ENCODE measurements at regions not wholly inside any gene's neighbourhood (a gene's known extent, or its start where the extent isn't known, plus 50 kb on each side); places are given as distances from the start of the nearest gene placed in this dataset.

DNA sequence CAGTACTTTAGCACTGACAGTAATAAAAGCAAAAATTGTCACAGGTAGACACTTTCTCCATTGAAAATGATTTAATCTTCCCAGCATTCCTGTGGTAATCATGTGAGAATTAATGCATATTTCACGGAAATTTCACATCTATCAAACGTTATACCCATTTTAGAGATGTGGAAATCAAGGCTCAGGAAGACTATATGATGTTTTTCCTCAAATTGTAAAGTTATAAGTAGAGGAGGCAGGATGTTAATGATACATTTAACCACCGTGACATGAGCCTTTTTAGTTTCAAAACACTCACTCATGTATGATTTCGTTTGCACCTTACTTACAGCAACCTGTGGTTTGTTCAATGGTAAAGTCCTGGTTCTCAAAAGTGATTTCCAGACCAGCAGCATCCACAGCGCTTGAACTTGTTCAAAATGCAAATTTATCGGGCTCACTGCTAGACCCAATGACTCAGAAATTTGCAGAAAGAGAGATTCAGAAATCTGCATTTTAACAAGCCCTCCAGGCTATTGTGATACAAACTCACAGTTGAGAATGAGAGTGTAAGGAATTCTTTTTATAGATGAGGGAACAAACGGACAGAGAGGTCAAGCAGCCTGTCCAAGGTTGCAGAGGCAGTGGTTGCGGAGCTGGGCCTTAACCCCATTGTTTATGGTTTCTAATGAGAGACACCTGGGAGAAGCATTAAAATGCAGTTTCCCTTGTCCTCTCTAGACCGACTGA lies 654.8 kb upstream of the TBX3 start:
- TF ChIP-seq GATA3 (IDR thresholded peaks at IDR 0.05; ENCODE audit: low read depth, low read length), result no peak
- TF ChIP-seq GATA2 (IDR thresholded peaks at IDR 0.05; ENCODE audit: low read depth, low read length), result no peak

- TF ChIP-seq GATA2 (IDR thresholded peaks at IDR 0.05; ENCODE audit: low read depth, low read length), result no peak
- TF ChIP-seq GATA3 (IDR thresholded peaks at IDR 0.05; ENCODE audit: low read depth, low read length), result no peak
Observed at GRCh38 chr12:115337693-115338543, 653.9 kb upstream of the TBX3 start.

DNA sequence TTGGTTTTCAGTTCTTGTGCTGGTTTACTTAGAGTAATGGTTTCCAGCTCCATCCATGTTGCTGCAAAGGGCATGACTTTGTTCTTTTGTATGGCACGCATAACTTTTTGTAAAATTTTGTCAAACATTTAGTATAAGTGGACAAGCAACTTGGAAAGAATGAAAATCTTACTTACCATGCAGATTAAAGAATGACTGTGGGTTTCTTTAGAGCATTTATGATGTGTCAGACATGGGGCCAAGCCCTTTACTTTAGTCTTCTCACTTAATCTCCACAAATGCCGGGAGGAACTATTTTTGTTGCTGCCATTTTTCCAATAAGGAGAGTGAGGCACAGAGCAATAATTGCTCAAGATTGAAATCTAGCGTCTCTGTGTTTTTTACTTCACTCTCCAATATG lies 652.5 kb upstream of the TBX3 start:
- TF ChIP-seq GATA3 (IDR thresholded peaks at IDR 0.05; ENCODE audit: low read depth, low read length) (no peak), GATA2 (IDR thresholded peaks at IDR 0.05; ENCODE audit: low read depth, low read length) (no peak)

- no peak for TF ChIP-seq GATA3 (IDR thresholded peaks at IDR 0.05; ENCODE audit: low read depth, low read length)
- no peak for TF ChIP-seq GATA2 (IDR thresholded peaks at IDR 0.05; ENCODE audit: low read depth, low read length)
Observed at GRCh38 chr12:115335594-115335993, 651.6 kb upstream of the TBX3 start.

DNA sequence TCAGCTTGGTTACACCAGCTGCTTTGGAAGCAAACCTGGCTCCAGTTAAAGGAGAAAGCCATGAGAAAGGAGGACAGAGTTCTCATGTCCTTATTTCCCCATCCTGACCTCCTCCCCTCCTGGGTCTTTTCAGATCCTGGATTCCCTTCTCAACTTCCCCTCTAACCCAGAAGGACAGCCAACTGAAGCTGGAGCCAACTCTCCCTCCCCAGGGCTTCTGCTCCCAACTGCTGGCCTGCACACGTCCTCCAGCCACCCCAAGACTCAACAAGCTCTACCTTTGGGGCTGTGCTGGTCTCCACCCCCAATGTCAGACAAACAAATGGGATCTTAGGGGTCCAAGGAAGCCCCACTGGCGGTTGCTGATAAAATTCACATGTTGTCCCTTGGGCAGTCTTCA lies 651.1 kb upstream of the TBX3 start:
- no peak for TF ChIP-seq GATA2 (IDR thresholded peaks at IDR 0.05; ENCODE audit: low read depth, low read length)
- TF ChIP-seq GATA3 (IDR thresholded peaks at IDR 0.05; ENCODE audit: low read depth, low read length), result no peak

DNA sequence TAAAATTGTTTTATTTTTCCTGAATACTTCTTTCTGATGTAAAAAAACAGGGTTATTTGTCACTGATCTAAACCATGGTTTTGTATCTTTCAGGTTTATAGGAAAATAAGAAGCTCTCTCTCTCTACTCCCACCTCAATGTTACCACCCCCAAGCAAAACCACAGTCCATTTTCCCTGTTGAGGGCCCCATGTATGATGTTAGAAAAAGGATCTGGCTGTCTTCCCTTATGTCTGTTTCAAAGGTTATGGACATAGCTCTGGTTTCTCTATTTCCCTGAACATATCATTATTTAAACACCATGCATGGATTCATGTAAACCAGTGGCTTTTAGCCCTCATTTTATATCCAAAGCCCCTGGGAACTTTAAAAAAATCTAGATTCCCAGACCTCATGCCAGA lies 649.0 kb upstream of the TBX3 start:
- no peak for TF ChIP-seq GATA2 (IDR thresholded peaks at IDR 0.05; ENCODE audit: low read depth, low read length)
- TF ChIP-seq GATA3 (IDR thresholded peaks at IDR 0.05; ENCODE audit: low read depth, low read length), result no peak

GRCh38 chr12:115325858-115326257 lies 641.9 kb upstream of the TBX3 start:
- TF ChIP-seq GATA2 (IDR thresholded peaks at IDR 0.05; ENCODE audit: low read depth, low read length) (no peak), GATA3 (IDR thresholded peaks at IDR 0.05; ENCODE audit: low read depth, low read length) (no peak)

GRCh38 chr12:115324949-115325593 lies 641.1 kb upstream of the TBX3 start:
- no peak for TF ChIP-seq GATA2 (IDR thresholded peaks at IDR 0.05; ENCODE audit: low read depth, low read length)
- TF ChIP-seq GATA3 (IDR thresholded peaks at IDR 0.05; ENCODE audit: low read depth, low read length), result no peak

DNA sequence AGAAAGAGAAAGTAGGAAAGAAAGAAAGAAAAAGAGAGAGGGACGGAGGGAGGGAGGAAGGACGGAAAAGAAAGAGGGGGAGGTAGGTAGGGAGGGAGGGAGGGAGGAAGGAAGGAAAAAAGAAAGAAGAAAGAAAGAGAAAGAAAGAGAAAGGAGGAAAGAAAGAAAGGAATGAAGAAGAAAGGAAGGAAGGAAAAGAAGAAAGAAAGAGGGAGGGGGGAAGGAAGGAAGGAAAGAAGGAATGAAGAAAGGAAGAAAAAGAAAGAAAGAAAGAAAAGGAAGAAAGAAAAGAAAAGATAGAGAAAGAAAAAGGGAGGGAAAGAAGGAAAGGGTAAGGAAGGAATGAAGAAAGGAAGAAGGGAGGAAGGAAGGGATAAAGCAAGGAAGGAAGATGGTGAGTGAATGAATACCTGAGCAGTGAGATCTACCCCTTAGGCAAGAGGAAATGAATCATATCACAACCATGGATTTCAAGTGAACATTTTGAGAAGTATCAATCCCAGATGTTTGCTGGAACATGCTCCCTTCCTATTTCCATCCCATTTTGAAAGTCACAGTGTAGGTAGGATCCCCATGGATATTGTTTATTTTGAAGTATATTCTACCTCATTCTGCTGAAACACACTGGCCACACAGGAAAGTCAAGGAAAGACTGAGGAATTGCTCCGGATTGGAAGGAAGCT lies 639.4 kb upstream of the TBX3 start:
- TF ChIP-seq GATA2 (IDR thresholded peaks at IDR 0.05; ENCODE audit: low read depth, low read length) (no peak), GATA3 (IDR thresholded peaks at IDR 0.05; ENCODE audit: low read depth, low read length) (no peak)

GRCh38 chr12:115322275-115322674 lies 638.3 kb upstream of the TBX3 start:
- TF ChIP-seq GATA2 (IDR thresholded peaks at IDR 0.05; ENCODE audit: low read depth, low read length) (no peak), GATA3 (IDR thresholded peaks at IDR 0.05; ENCODE audit: low read depth, low read length) (no peak)

GRCh38 chr12:115320967-115321366 lies 637.0 kb upstream of the TBX3 start:
- TF ChIP-seq GATA3 (IDR thresholded peaks at IDR 0.05; ENCODE audit: low read depth, low read length), result no peak
- TF ChIP-seq GATA2 (IDR thresholded peaks at IDR 0.05; ENCODE audit: low read depth, low read length), result no peak

- TF ChIP-seq GATA2 (IDR thresholded peaks at IDR 0.05; ENCODE audit: low read depth, low read length) (no peak), GATA3 (IDR thresholded peaks at IDR 0.05; ENCODE audit: low read depth, low read length) (no peak)
Observed at GRCh38 chr12:115320451-115320850, 636.5 kb upstream of the TBX3 start.

DNA sequence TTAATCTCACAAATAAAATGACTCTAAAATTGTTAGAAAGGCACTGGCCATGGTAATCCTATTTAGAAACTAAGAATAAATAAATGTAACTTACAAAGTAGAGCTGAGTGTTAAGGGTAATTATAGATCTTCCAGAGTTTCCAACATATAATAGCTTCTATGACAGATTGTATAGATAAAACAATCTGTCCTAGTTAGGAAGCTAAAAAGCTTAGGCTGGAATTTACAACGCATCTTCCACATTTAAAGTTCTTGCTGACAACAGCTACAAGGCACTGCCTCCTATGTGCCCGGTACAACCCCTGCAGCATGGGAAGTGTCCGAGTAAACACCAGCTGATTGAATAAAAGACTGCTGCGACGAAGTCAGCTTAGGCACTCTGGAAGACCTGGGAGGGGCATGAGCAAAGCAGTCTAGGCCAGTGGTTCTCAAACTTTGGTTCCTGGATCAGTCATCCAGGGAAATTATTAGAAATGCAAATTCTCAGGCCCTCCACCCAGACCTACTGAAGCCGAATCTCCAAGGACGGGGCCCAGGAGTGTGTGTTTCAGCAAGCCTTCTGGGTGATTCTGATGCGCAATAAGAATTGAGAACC lies 635.6 kb upstream of the TBX3 start:
- TF ChIP-seq GATA2 (IDR thresholded peaks at IDR 0.05; ENCODE audit: low read depth, low read length) (no peak), GATA3 (IDR thresholded peaks at IDR 0.05; ENCODE audit: low read depth, low read length) (no peak)

- TF ChIP-seq GATA2 (IDR thresholded peaks at IDR 0.05; ENCODE audit: low read depth, low read length) (no peak), GATA3 (IDR thresholded peaks at IDR 0.05; ENCODE audit: low read depth, low read length) (no peak)
Observed at GRCh38 chr12:115313929-115314328, 630.0 kb upstream of the TBX3 start.
